Heart left ventricle (tissue), 16 donors: ENCODE measurements at regions not wholly inside any gene's neighbourhood (a gene's known extent, or its start where the extent isn't known, plus 50 kb on each side); places are given as distances from the start of the nearest gene placed in this dataset.

Source experiments
- ATAC-seq, 4 donors: fragments of 200-7000 bp; cut with Tn5 transposase; one replicate each; pipeline ENCODE4 v1.9.1; 2020 to 2022; ENCODE audit warnings: moderate library complexity in 4 of 4, mild to moderate bottlenecking in 3 of 4, moderate number of reproducible peaks in 1 of 4
- DNase-seq, 5 donors: peaks; one replicate each; pipeline ENCODE4 v3.0.0-alpha.2; 2020
- H3K27ac ChIP-seq, 12 donors: fragments of 200-600 bp; sonication (generic) in 4 of 12; one replicate each; pipeline versions ENCODE4 v1.5.0 to v1.8.0; 2016 to 2022; ENCODE audit warnings: mild to moderate bottlenecking in 2 of 12
- H3K27me3 ChIP-seq, 9 donors: fragments of 200-600 bp; sonication (generic) in 2 of 9; one replicate each; pipeline versions ENCODE4 v1.5.1 to v1.8.0; 2016 to 2022; ENCODE audit warnings: mild to moderate bottlenecking in 3 of 9
- H3K36me3 ChIP-seq, 9 donors: fragments of 200-600 bp; sonication (generic) in 2 of 9; one replicate each; pipeline versions ENCODE4 v1.5.0 to v1.8.0; 2018 to 2022; ENCODE audit warnings: mild to moderate bottlenecking in 2 of 9
- H3K4me1 ChIP-seq, 12 donors: fragments of 200-600 bp; sonication (generic) in 4 of 12; one replicate each; pipeline versions ENCODE4 v1.5.0 to v1.8.0; 2016 to 2022; ENCODE audit warnings: mild to moderate bottlenecking in 3 of 12
- H3K4me3 ChIP-seq, 12 donors: fragments of 200-600 bp; sonication (generic) in 4 of 12; one replicate each; pipeline versions ENCODE4 v1.5.0 to v1.8.0; 2017 to 2022; ENCODE audit warnings: mild to moderate bottlenecking in 9 of 12, moderate library complexity in 4 of 12
- H3K9me3 ChIP-seq, 12 donors: fragments of 200-600 bp; sonication (generic) in 4 of 12; one replicate each; pipeline versions ENCODE4 v1.5.0 to v1.8.0; 2016 to 2022; ENCODE audit warnings: mild to moderate bottlenecking in 1 of 12
- POLR2A ChIP-seq, 2 donors: fragments of 450-650 bp; IDR thresholded peaks; one replicate each; pipeline ENCODE4 v1.6.1; 2017; ENCODE audit warnings: antibody characterized with exemption in 2 of 2, mild to moderate bottlenecking in 2 of 2, moderate library complexity in 2 of 2
- WGBS, 4 donors: extraction: QIAGEN DNeasy Blood & Tissue Kit in 2 of 4; methylation state at CpG; one replicate each; pipeline versions ENCODE4 v1.1.5 to v1.1.7; 2013 to 2018; 5-methylcytosine and 5-hydroxymethylcytosine counted together
- intact Hi-C, 10 donors: fragments of 100-400 bp; cut with DNase I; formaldehyde crosslinking; loops; one replicate each; pipeline versions ENCODE4 v1.11.1 to v1.14.2; 2022
- TF ChIP-seq, protein P1 (sequence below), 12 donors: fragments of 200-600 bp; sonication (generic) in 4 of 12; IDR thresholded peaks; one replicate each; pipeline versions ENCODE4 v1.5.0 to v1.8.0; 2018 to 2022; ENCODE audit warnings: antibody characterized with exemption in 12 of 12, mild to moderate bottlenecking in 5 of 12
- donor health status: ischemic (EF 13 %, LVEDD 7.1; RV severe dilation, severe dysfunction).
- donor health status: healthy with polysubstance abuse.
- donor health status: DM: no; HTN: yes; CAD: no.
- donor health status: DM: no; HTN: no; CAD: no.
- donor health status: ischemic (EF 25% LVEDD 6.9; RV normal size, moderate dysfunction).
- donor health status: ischemic (EF 25% LVEDD 5.7; RV mildly dilated, moderate dysfunction).
- donor health status: healthy.
- donor health status: DM: yes; HTN: yes; CAD: no.
- donor health status: ischemic (EF 35%, LVEDD 5.7; RV mildly dilated, moderate dysfunction).
- donor health status: nonischemic (EF 11% LVEDD 7.7; RV severe dilation, severe dysfunction).
- donor health status: DM: yes; HTN: yes; CAD: no.
- donor health status: PGD.
- donor health status: ischemic (EF 29% LVEDD 5.4; RV normal size, mild dysfunction).
- donor health status: nonischemic (EF 23%, LVEDD 6.1; RV moderate dilation, normal function).

GRCh38 chr11:32302826-32303225, 132.5 kb downstream of the WT1 start:
- intact Hi-C loops: no loop called here
- H3K27me3 ChIP-seq: peaks cover 0 to 9% (median 0%) of the 10 kb centered on the region in 9 donors
- H3K36me3 ChIP-seq: no peaks in the 10 kb centered on the region
- ATAC-seq: no peak
- no peak for DNase-seq
- H3K9me3 ChIP-seq: no peaks in the 10 kb centered on the region
- no peak overlapping the region for H3K27ac ChIP-seq
- H3K4me1 ChIP-seq: no peaks in the 10 kb centered on the region
- WGBS, 4 donors: 78 to 89% (median 85%) methylated on average over 4 of the region's 4 CpGs
- TF ChIP-seq POLR2A (IDR thresholded peaks at IDR 0.05): no peak
- TF ChIP-seq, protein P1, sequence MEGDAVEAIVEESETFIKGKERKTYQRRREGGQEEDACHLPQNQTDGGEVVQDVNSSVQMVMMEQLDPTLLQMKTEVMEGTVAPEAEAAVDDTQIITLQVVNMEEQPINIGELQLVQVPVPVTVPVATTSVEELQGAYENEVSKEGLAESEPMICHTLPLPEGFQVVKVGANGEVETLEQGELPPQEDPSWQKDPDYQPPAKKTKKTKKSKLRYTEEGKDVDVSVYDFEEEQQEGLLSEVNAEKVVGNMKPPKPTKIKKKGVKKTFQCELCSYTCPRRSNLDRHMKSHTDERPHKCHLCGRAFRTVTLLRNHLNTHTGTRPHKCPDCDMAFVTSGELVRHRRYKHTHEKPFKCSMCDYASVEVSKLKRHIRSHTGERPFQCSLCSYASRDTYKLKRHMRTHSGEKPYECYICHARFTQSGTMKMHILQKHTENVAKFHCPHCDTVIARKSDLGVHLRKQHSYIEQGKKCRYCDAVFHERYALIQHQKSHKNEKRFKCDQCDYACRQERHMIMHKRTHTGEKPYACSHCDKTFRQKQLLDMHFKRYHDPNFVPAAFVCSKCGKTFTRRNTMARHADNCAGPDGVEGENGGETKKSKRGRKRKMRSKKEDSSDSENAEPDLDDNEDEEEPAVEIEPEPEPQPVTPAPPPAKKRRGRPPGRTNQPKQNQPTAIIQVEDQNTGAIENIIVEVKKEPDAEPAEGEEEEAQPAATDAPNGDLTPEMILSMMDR (IDR thresholded peaks at IDR 0.05): no peak
- no peak overlapping the region for H3K4me3 ChIP-seq

GRCh38 chr11:32304521-32304920, 130.8 kb downstream of the WT1 start:
- Histone ChIP-seq H3K4me3 (no peak overlapping the region), H3K27me3 (peaks cover 0 to 9% (median 0%) of the 10 kb centered on the region in 9 donors), H3K27ac (no peak overlapping the region), H3K36me3 (no peaks in the 10 kb centered on the region), H3K9me3 (no peaks in the 10 kb centered on the region), H3K4me1 (no peaks in the 10 kb centered on the region)
- no peak for DNase-seq
- TF ChIP-seq POLR2A (IDR thresholded peaks at IDR 0.05): no peak
- TF ChIP-seq, protein P1 (IDR thresholded peaks at IDR 0.05): no peak
- no peak for ATAC-seq
- intact Hi-C loops: no loop called here
- 73 to 89% (median 81%) methylated on average over 2 of the region's 2 CpGs for WGBS, 4 donors

- no peak for ATAC-seq
- intact Hi-C loops: no loop called here
- 53 to 72% (median 68%) methylated on average over 4 of the region's 4 CpGs for WGBS, 4 donors
- no peaks in the 10 kb centered on the region for H3K36me3 ChIP-seq
- DNase-seq: no peak
- H3K27me3 ChIP-seq: peaks cover 0 to 9% (median 0%) of the 10 kb centered on the region in 9 donors
- H3K27ac ChIP-seq: no peak overlapping the region
- H3K4me1 ChIP-seq: no peaks in the 10 kb centered on the region
- no peaks in the 10 kb centered on the region for H3K9me3 ChIP-seq
- H3K4me3 ChIP-seq: no peak overlapping the region
- TF ChIP-seq, protein P1 (IDR thresholded peaks at IDR 0.05): no peak
- no peak for TF ChIP-seq POLR2A (IDR thresholded peaks at IDR 0.05)
These were observed 129.9 kb downstream of the WT1 start for GRCh38 chr11:32305460-32305859.

- ATAC-seq (no peak), DNase-seq (no peak)
- H3K36me3 ChIP-seq: no peaks in the 10 kb centered on the region
- H3K27me3 ChIP-seq: peaks cover 0 to 18% (median 0%) of the 10 kb centered on the region in 9 donors
- no peak for TF ChIP-seq POLR2A (IDR thresholded peaks at IDR 0.05)
- TF ChIP-seq, protein P1 (IDR thresholded peaks at IDR 0.05): no peak
- intact Hi-C loops: no loop called here
- WGBS, 4 donors: 66 to 84% (median 73%) methylated on average over 3 of the region's 3 CpGs
- no peak overlapping the region for H3K4me3 ChIP-seq
- peaks cover 0 to under 1% (median 0%) of the 10 kb centered on the region in 12 donors for H3K4me1 ChIP-seq
- H3K9me3 ChIP-seq: no peaks in the 10 kb centered on the region
- H3K27ac ChIP-seq: no peak overlapping the region
These were observed 127.9 kb downstream of the WT1 start for GRCh38 chr11:32307471-32307870.
